ENCODE measurements at regions not wholly inside any gene's neighbourhood (a gene's known extent, or its start where the extent isn't known, plus 50 kb on each side); places are given as distances from the start of the nearest gene placed in this dataset.

GRCh38 chr5:92653730-92654461 lies 927.1 kb downstream of the NR2F1-AS1 start:
- Histone ChIP-seq H3K4me2 (ENCODE audit: insufficient read depth, low read length) (no peak overlapping the region), H3K9me1 (replicated peaks; ENCODE audit: control insufficient read depth, extremely low read depth, insufficient read depth, low read length) (no peaks in the 10 kb centered on the region), H3K36me3 (ENCODE audit: control insufficient read depth in 2 of 2, extremely low read depth in 1 of 2, insufficient read depth in 2 of 2, low read length in 2 of 2) (no peaks in the 10 kb centered on the region), H3K9ac (replicated peaks; ENCODE audit: extremely low read depth, insufficient read depth, low read length) (no peak overlapping the region), H2AFZ (ENCODE audit: low read depth, low read length) (no peak overlapping the region), H3K79me2 (ENCODE audit: control insufficient read depth, insufficient read depth, low read length) (no peaks in the 10 kb centered on the region), H3K27me3 (ENCODE audit: control insufficient read depth in 2 of 2, insufficient read depth in 2 of 2, low read length in 2 of 2) (no peaks in the 10 kb centered on the region), H3K27ac (ENCODE audit: insufficient read depth, low read depth, low read length) (no peak overlapping the region), H3K4me3 (replicated peaks in 1 of 3; ENCODE audit: insufficient read depth in 1 of 3, low read depth in 1 of 3, low read length in 3 of 3) (no peak overlapping the region), H3K9me3 (replicated peaks; ENCODE audit: control insufficient read depth, insufficient read depth, low read length) (no peaks in the 10 kb centered on the region), H4K20me1 (replicated peaks; ENCODE audit: control insufficient read depth, extremely low read depth, insufficient read depth, low read length) (no peaks in the 10 kb centered on the region), H3K4me1 (ENCODE audit: control insufficient read depth, extremely low read depth, insufficient read depth, low read length) (no peaks in the 10 kb centered on the region)
- dilution Hi-C loops (cut with MboI; ENCODE audit: extremely low pct_ligation_motif_present, low sequenced_read_pairs), result no loop called here
- DNase-seq (ENCODE audit: low read depth, low spot score), result no peak
- ChIA-PET CTCF (no interaction called here), POLR2A (no interaction called here)
- no peak for FAIRE-seq
- TF ChIP-seq CTCF (IDR thresholded peaks at IDR 0.05; ENCODE audit: extremely low read depth in 1 of 2, insufficient read depth in 1 of 2, low read depth in 1 of 2, low read length in 2 of 2), result no peak
- TF ChIP-seq FOS (IDR thresholded peaks at IDR 0.05; ENCODE audit: borderline replicate concordance, insufficient read depth, low read length), result no peak
- no peak for TF ChIP-seq GATA2 (IDR thresholded peaks at IDR 0.05; ENCODE audit: insufficient read depth, insufficient read length, low read depth, low read length)
- no peak for TF ChIP-seq JUN (IDR thresholded peaks at IDR 0.05; ENCODE audit: borderline replicate concordance, insufficient read depth, insufficient read length, low read depth)
- TF ChIP-seq POLR2A (IDR thresholded peaks at IDR 0.05; ENCODE audit: low read depth, low read length), result no peak
- TF ChIP-seq MYC (IDR thresholded peaks at IDR 0.05; ENCODE audit: low read depth, low read length), result no peak
- TF ChIP-seq MAX (IDR thresholded peaks at IDR 0.05; ENCODE audit: insufficient read depth, insufficient read length), result no peak
- no TSS peak for BruUV-seq (replicated peaks)
- intact Hi-C loops (cut with micrococcal nuclease), result no loop called here

Measured in endothelial cell of umbilical vein (primary cell).